ENCODE measurements at regions not wholly inside any gene's neighbourhood (a gene's known extent, or its start where the extent isn't known, plus 50 kb on each side); places are given as distances from the start of the nearest gene placed in this dataset.

- ATAC-seq (no peak), DNase-seq (no peak)
- CTCF ChIA-PET: no interaction called here
- Mint-ChIP-seq H3K36me3 (no peaks in the 10 kb centered on the region), H3K27ac (no peak overlapping the region), H3K27me3 (no peaks in the 10 kb centered on the region), H3K9me3 (ENCODE audit: low read depth) (no peaks in the 10 kb centered on the region), H3K4me1 (no peaks in the 10 kb centered on the region), H3K4me3 (no peak overlapping the region)
Observed at GRCh38 chr16:20259541-20259940, 67.8 kb downstream of the GP2 start.

DNA sequence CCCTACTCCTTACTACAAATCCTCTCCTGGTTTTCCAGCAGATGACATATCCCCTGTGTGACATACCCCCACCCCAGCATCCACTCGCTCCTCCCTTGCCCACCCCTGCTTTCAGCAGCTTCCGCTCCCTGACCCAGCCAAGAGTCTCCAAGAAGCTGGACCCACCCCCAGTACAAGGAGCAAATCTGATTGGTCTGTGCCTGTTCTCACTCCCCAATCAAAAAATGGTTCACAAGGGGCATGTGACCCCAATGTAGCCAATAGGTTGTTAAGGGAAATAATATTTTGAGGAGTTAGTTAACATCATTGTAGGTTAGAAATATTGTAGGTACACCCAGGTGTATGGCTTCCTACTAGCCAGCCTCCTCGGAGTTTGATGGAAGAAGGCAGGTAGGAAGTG, 70.1 kb downstream of the GP2 start:
- DNase-seq (no peak), ATAC-seq (no peak)
- CTCF ChIA-PET: no interaction called here
- Mint-ChIP-seq H3K27ac (no peak overlapping the region), H3K36me3 (no peaks in the 10 kb centered on the region), H3K27me3 (no peaks in the 10 kb centered on the region), H3K4me1 (no peaks in the 10 kb centered on the region), H3K4me3 (no peak overlapping the region), H3K9me3 (ENCODE audit: low read depth) (no peaks in the 10 kb centered on the region)

- no peaks in the 10 kb centered on the region for H3K27me3 Mint-ChIP-seq
- H3K9me3 Mint-ChIP-seq (ENCODE audit: low read depth): no peaks in the 10 kb centered on the region
- CTCF ChIA-PET: no interaction called here
- no peak overlapping the region for H3K4me3 Mint-ChIP-seq
- no peaks in the 10 kb centered on the region for H3K36me3 Mint-ChIP-seq
- no peak overlapping the region for H3K27ac Mint-ChIP-seq
- no peak for DNase-seq
- ATAC-seq: no peak
- H3K4me1 Mint-ChIP-seq: no peaks in the 10 kb centered on the region
Observed at GRCh38 chr16:20255002-20255401, 72.3 kb downstream of the GP2 start.

GRCh38 chr16:20253825-20254224, 73.5 kb downstream of the GP2 start:
- H3K27ac Mint-ChIP-seq: no peak overlapping the region
- CTCF ChIA-PET: no interaction called here
- no peak for ATAC-seq
- no peaks in the 10 kb centered on the region for H3K9me3 Mint-ChIP-seq (ENCODE audit: low read depth)
- H3K27me3 Mint-ChIP-seq: no peaks in the 10 kb centered on the region
- no peak for DNase-seq
- H3K4me3 Mint-ChIP-seq: no peak overlapping the region
- no peaks in the 10 kb centered on the region for H3K4me1 Mint-ChIP-seq
- H3K36me3 Mint-ChIP-seq: no peaks in the 10 kb centered on the region

DNA sequence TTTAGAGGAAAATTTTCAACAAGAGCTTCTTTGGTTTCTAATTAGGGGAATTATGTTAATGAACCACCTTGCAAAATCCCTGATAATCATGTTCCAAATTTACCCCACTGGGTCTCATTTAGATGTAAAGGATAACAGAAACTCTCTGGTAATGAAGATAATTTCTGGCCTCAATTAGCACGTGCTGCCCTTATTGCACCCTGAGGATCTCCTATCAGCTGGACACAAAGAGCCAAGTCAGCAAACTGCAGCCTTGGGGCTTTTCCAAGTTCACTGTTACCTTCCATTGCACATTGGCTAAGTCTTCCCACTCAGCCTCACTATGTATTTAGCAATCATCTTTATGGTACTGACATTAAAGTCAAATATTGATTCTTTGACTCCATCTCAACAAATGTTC, 78.1 kb downstream of the GP2 start:
- H3K27ac Mint-ChIP-seq: no peak overlapping the region
- ATAC-seq (no peak), DNase-seq (no peak)
- no peak overlapping the region for H3K4me3 Mint-ChIP-seq
- H3K9me3 Mint-ChIP-seq (ENCODE audit: low read depth): no peaks in the 10 kb centered on the region
- H3K4me1 Mint-ChIP-seq: no peaks in the 10 kb centered on the region
- no peaks in the 10 kb centered on the region for H3K36me3 Mint-ChIP-seq
- no peaks in the 10 kb centered on the region for H3K27me3 Mint-ChIP-seq
- CTCF ChIA-PET: interaction anchor here (1.1 kb wide), 1 partner anchor 51 kb away, joined by 3 read pairs; no protein-coding TSS in a partner anchor

DNA sequence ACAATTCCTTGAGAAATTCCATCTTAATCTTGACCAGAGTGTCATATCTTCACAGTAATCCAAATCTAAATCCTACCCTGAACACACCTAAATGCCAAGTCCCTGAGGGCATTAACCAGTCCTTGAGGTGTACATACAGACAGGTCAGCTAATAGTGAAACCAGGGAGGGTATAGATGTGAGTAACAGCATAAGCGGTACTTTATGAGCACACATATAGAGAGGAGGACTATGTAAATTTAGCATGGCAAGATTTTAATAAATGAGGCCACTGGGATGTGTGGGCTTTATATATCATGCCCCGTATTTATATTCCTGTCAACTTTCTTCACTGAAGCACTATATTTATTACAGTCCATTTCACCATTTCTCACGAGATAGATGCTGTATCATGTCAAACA, 80.2 kb downstream of the GP2 start:
- Mint-ChIP-seq H3K27ac (no peak overlapping the region), H3K4me3 (no peak overlapping the region), H3K4me1 (peaks cover 2% of the 10 kb centered on the region), H3K27me3 (no peaks in the 10 kb centered on the region), H3K9me3 (ENCODE audit: low read depth) (no peaks in the 10 kb centered on the region), H3K36me3 (no peaks in the 10 kb centered on the region)
- no peak for DNase-seq
- CTCF ChIA-PET: no interaction called here
- ATAC-seq: no peak

GRCh38 chr16:20243731-20244281, 83.5 kb downstream of the GP2 start:
- no peaks in the 10 kb centered on the region for H3K36me3 Mint-ChIP-seq
- no peak for DNase-seq
- CTCF ChIA-PET: no interaction called here
- no peak overlapping the region for H3K27ac Mint-ChIP-seq
- H3K4me1 Mint-ChIP-seq: peaks cover 2% of the 10 kb centered on the region
- no peak overlapping the region for H3K4me3 Mint-ChIP-seq
- H3K27me3 Mint-ChIP-seq: no peaks in the 10 kb centered on the region
- no peaks in the 10 kb centered on the region for H3K9me3 Mint-ChIP-seq (ENCODE audit: low read depth)
- no peak for ATAC-seq

GRCh38 chr16:20242568-20243255, 84.6 kb downstream of the GP2 start:
- CTCF ChIA-PET: no interaction called here
- H3K36me3 Mint-ChIP-seq: no peaks in the 10 kb centered on the region
- no peaks in the 10 kb centered on the region for H3K27me3 Mint-ChIP-seq
- H3K4me1 Mint-ChIP-seq: peaks cover 2% of the 10 kb centered on the region
- ATAC-seq (no peak), DNase-seq (no peak)
- no peak overlapping the region for H3K4me3 Mint-ChIP-seq
- no peak overlapping the region for H3K27ac Mint-ChIP-seq
- no peaks in the 10 kb centered on the region for H3K9me3 Mint-ChIP-seq (ENCODE audit: low read depth)

GRCh38 chr16:20241321-20241720, 86.0 kb downstream of the GP2 start:
- CTCF ChIA-PET: interaction anchor here (1.2 kb wide), 1 partner anchor 58 kb away, joined by 4 read pairs; no protein-coding TSS in a partner anchor

DNA sequence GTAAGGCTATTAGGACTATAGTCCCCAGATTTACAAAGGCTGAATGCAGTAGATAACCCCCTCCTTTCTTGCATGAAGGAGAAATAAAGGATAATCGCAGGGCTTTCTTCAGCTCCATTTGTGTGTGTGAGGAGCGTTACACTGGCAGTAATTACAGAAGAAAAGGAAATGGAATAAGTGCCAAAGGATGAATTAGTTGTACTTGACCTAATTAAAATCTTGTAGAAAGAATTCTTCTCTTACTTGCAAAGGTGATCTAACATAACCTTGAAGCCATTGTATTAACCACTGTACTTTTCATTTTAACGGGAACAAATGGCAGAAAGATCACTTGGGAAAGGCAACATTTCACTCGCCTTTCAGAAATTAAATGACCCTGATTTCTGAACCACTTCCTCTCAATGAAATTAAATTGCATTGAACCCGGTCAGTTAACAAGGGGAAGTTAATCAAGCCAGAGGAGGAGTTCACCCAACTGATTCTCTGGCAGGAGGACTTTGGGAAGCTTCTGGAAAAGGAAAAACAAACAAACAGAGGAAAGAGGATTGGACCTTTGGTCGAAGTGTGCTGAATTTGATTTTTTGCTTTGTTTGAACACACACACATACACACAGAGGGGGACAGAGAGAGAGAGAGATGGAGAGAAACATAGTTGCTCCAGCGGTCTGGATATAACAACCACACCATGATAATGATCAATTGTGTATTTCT, 90.6 kb downstream of the GP2 start:
- ATAC-seq (no peak), DNase-seq (no peak)
- no peak overlapping the region for H3K4me3 Mint-ChIP-seq
- H3K4me1 Mint-ChIP-seq: no peaks in the 10 kb centered on the region
- H3K9me3 Mint-ChIP-seq (ENCODE audit: low read depth): no peaks in the 10 kb centered on the region
- H3K27me3 Mint-ChIP-seq: no peaks in the 10 kb centered on the region
- CTCF ChIA-PET: no interaction called here
- H3K36me3 Mint-ChIP-seq: no peaks in the 10 kb centered on the region
- H3K27ac Mint-ChIP-seq: no peak overlapping the region

More at GRCh38 chr16:20241321-20241720, 86.0 kb downstream of the GP2 start:
- no peak overlapping the region for H3K27ac Mint-ChIP-seq
- DNase-seq (no peak), ATAC-seq (no peak)
- H3K4me1 Mint-ChIP-seq: peaks cover 2% of the 10 kb centered on the region
- no peaks in the 10 kb centered on the region for H3K36me3 Mint-ChIP-seq
- no peaks in the 10 kb centered on the region for H3K9me3 Mint-ChIP-seq (ENCODE audit: low read depth)
- no peak overlapping the region for H3K4me3 Mint-ChIP-seq
- H3K27me3 Mint-ChIP-seq: no peaks in the 10 kb centered on the region

DNA sequence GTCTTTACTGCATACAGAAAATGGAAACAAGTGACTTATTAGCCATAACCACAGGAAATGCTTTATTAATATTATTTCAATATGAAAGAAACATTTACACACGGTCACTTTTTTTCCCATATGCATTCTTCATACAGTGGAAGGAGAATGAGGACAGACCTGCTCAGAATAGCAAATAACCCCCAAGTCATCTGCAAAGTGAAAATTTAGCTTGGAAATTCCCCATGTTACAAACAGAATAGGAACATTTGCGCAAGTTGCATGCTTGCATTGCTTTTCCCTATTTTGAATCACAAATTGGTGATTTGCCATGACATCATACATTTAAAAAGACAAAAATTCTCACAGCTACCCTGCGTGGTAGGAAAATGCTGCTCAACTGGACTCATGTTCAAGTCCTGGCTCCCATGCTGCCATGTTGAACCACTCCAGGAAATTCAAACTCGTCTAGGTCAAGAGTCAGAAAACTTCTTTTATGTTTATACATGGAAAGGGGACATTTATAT, 102.0 kb downstream of the GP2 start:
- Mint-ChIP-seq H3K4me3 (no peak overlapping the region), H3K4me1 (no peaks in the 10 kb centered on the region), H3K36me3 (no peaks in the 10 kb centered on the region), H3K27ac (no peak overlapping the region), H3K9me3 (ENCODE audit: low read depth) (peaks cover 2% of the 10 kb centered on the region), H3K27me3 (no peaks in the 10 kb centered on the region)
- no peak for ATAC-seq
- no peak for DNase-seq
- CTCF ChIA-PET: no interaction called here

GRCh38 chr16:20221208-20221607, 106.1 kb downstream of the GP2 start:
- CTCF ChIA-PET: no interaction called here
- H3K27me3 Mint-ChIP-seq: no peaks in the 10 kb centered on the region
- no peaks in the 10 kb centered on the region for H3K36me3 Mint-ChIP-seq
- no peak for DNase-seq
- ATAC-seq: no peak
- H3K9me3 Mint-ChIP-seq (ENCODE audit: low read depth): no peaks in the 10 kb centered on the region
- H3K27ac Mint-ChIP-seq: no peak overlapping the region
- no peaks in the 10 kb centered on the region for H3K4me1 Mint-ChIP-seq
- H3K4me3 Mint-ChIP-seq: no peak overlapping the region

DNA sequence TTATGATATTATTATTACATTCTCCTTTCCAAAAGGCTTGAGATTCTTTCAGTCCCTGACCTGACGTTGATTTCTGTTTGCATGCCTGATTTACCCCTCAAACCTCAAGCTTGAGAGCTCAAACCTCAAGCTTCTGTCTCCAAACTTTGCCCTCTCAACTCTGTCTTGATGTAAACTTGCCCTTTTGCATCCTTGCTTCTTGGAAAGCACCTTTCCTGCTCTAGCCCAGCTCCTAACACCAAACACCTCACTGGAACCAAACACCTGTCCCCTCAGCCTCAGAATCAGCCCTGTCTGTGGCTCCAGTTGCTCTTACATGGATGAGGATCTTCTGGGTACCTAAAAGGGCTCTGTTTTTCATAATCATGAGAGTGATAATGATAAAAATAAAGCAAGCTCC, 109.2 kb downstream of the GP2 start:
- Mint-ChIP-seq H3K9me3 (ENCODE audit: low read depth) (peaks cover 2% of the 10 kb centered on the region), H3K27me3 (no peaks in the 10 kb centered on the region), H3K27ac (no peak overlapping the region), H3K36me3 (no peaks in the 10 kb centered on the region), H3K4me1 (no peaks in the 10 kb centered on the region), H3K4me3 (no peak overlapping the region)
- CTCF ChIA-PET: no interaction called here
- ATAC-seq (no peak), DNase-seq (no peak)

GRCh38 chr16:20216591-20217217, 110.6 kb downstream of the GP2 start:
- CTCF ChIA-PET: no interaction called here
- no peaks in the 10 kb centered on the region for H3K27me3 Mint-ChIP-seq
- peaks cover 2% of the 10 kb centered on the region for H3K9me3 Mint-ChIP-seq (ENCODE audit: low read depth)
- H3K4me1 Mint-ChIP-seq: no peaks in the 10 kb centered on the region
- no peaks in the 10 kb centered on the region for H3K36me3 Mint-ChIP-seq
- ATAC-seq: no peak
- no peak for DNase-seq
- no peak overlapping the region for H3K4me3 Mint-ChIP-seq
- H3K27ac Mint-ChIP-seq: no peak overlapping the region
